ENCODE measurements at regions not wholly inside any gene's neighbourhood (a gene's known extent, or its start where the extent isn't known, plus 50 kb on each side); places are given as distances from the start of the nearest gene placed in this dataset.

DNA sequence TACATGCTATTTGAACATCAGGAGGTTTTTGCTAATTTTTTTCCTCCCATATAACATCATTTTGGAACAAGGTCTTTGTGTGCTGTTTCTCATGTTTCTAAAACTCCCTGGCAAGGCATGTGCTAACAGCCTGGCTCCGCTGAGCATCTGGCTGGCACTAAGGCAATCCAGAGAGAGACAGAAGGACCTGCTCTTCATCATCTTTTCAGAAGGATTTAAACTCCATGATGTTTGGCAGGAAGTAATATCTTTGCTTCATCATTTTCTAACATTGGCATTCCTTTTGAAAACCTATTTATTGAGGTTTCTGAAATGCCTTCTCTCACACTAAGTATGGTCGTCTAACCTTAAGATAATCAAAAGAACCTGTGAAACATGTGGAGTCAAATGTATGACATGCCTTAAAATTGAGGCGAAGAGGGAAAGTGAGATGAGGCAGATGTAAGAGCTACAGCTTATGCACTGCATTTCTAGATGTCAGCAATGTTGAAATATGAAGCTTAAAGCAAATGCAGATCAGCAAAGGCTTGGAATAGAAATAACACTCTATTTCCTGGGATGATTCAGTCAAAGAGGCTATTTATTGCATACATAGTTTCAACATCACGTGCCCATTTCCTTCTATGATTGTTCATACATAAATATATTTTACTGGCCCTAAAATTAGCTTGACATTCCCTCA is 592.0 kb downstream of the ZNF385D start:
- TF ChIP-seq, protein P1, sequence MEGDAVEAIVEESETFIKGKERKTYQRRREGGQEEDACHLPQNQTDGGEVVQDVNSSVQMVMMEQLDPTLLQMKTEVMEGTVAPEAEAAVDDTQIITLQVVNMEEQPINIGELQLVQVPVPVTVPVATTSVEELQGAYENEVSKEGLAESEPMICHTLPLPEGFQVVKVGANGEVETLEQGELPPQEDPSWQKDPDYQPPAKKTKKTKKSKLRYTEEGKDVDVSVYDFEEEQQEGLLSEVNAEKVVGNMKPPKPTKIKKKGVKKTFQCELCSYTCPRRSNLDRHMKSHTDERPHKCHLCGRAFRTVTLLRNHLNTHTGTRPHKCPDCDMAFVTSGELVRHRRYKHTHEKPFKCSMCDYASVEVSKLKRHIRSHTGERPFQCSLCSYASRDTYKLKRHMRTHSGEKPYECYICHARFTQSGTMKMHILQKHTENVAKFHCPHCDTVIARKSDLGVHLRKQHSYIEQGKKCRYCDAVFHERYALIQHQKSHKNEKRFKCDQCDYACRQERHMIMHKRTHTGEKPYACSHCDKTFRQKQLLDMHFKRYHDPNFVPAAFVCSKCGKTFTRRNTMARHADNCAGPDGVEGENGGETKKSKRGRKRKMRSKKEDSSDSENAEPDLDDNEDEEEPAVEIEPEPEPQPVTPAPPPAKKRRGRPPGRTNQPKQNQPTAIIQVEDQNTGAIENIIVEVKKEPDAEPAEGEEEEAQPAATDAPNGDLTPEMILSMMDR (conservative IDR thresholded peaks at IDR 0.05 in 1 of 2, IDR thresholded peaks at IDR 0.05 in 1 of 2; ENCODE audit: extremely low read depth in 1 of 2, insufficient read depth in 1 of 2, low read depth in 1 of 2, low read length in 2 of 2), result no peak
- no peak for TF ChIP-seq EZH2 (IDR thresholded peaks at IDR 0.05; ENCODE audit: borderline replicate concordance, low read length)

Data from mammary epithelial cell (primary cell).